K562 (cell line): ENCODE measurements at regions not wholly inside any gene's neighbourhood (a gene's known extent, or its start where the extent isn't known, plus 50 kb on each side); places are given as distances from the start of the nearest gene placed in this dataset.

ENCODE experiments used
- ATAC-seq: fragments of 200-7000 bp; cut with Tn5 transposase; 3 replicates; pipeline ENCODE4 v1.9.1; 2020; ENCODE audit warnings: moderate library complexity
- BruUV-seq: library from RNA; stranded (reverse); fragments of 400-500 nt; replicated peaks from 2 replicates; lab custom pipeline; 2021; lab: Mats Ljungman, UMichigan
- CTCF ChIA-PET: fragments of 300-600 bp; formaldehyde crosslinking; extraction: SDS; loops from one replicate; lab custom pipeline; 2021; ENCODE audit warnings: low intra/inter-chr PET ratio; lab: Yijun Ruan, JAX
- POLR2A ChIA-PET: fragments of 300-600, 350-650 bp; sonication (Branson Sonifier 250); formaldehyde crosslinking; extraction: SDS; loops from one replicate; lab custom pipeline; 2021; ENCODE audit warnings: antibody characterized with exemption, inconsistent platforms; lab: Yijun Ruan, JAX
- DNase-seq, 4 experiments: peaks; one replicate each; pipeline versions ENCODE4 v3.0.0 to v3.0.0-alpha.2; 2011 to 2018; ENCODE audit warnings: low spot score in 3 of 4, mixed read lengths in 3 of 4; ENCODE audit errors: extremely low read depth in 1 of 4
- FAIRE-seq: peaks from 2 replicates; lab custom pipeline; 2011; peaks lifted over from hg19 to GRCh38; lab: Jason Lieb, UNC
- H2AFZ ChIP-seq: 2 replicates; pipeline ENCODE4 v1.6.0; 2011; ENCODE audit warnings: low read depth, low read length, control low read depth, inconsistent platforms
- H3K27ac ChIP-seq: fragments of 200-600 bp; 3 replicates; pipeline ENCODE4 v1.8.0; 2011; ENCODE audit warnings: low read depth, mild to moderate bottlenecking, control low read depth, inconsistent platforms, low read length, moderate library complexity, mixed read lengths; ENCODE audit errors: extremely low read depth
- H3K27me3 ChIP-seq, 2 experiments: fragments of 300-600 bp in 1 of 2; 2 replicates in 1 of 2; 3 replicates in 1 of 2; pipeline versions ENCODE4 v1.6.0 to v1.8.0; 2011; ENCODE audit warnings: inconsistent platforms in 2 of 2, low read length in 2 of 2, mild to moderate bottlenecking in 1 of 2, mixed read lengths in 1 of 2, moderate library complexity in 1 of 2; ENCODE audit not compliant: control insufficient read depth in 2 of 2, insufficient read depth in 2 of 2
- H3K36me3 ChIP-seq: fragments of 300-600 bp; 3 replicates; pipeline ENCODE4 v1.8.0; 2011; ENCODE audit warnings: mild to moderate bottlenecking, low read length, inconsistent platforms; ENCODE audit not compliant: control insufficient read depth, insufficient read depth
- H3K4me1 ChIP-seq, 2 experiments: fragments of 200-600 bp in 1 of 2; replicated peaks in 1 of 2; 2 replicates in 1 of 2; 3 replicates in 1 of 2; pipeline versions ENCODE4 v1.5.1 to v1.8.0; 2011; ENCODE audit warnings: inconsistent platforms in 2 of 2, low read length in 2 of 2, mild to moderate bottlenecking in 1 of 2, mixed read lengths in 1 of 2, moderate library complexity in 1 of 2; ENCODE audit not compliant: control insufficient read depth in 2 of 2, insufficient read depth in 2 of 2
- H3K4me2 ChIP-seq: 2 replicates; pipeline ENCODE4 v1.6.1; 2011; ENCODE audit warnings: low read length, control low read depth, inconsistent platforms, mixed read lengths; ENCODE audit not compliant: insufficient read depth
- H3K4me3 ChIP-seq: fragments of 200-600 bp; sonication (generic), shearing (Covaris generic); 2 replicates; pipeline ENCODE4 v1.5.1; 2016; ENCODE audit warnings: control low read depth, inconsistent platforms
- H3K79me2 ChIP-seq: fragments of 200-600 bp; 3 replicates; pipeline ENCODE4 v1.8.0; 2011; ENCODE audit warnings: low read length, inconsistent platforms; ENCODE audit not compliant: control insufficient read depth, insufficient read depth
- H3K9ac ChIP-seq, 2 experiments: 2 replicates each; pipeline versions ENCODE4 v1.6.0 to v1.6.1; 2011; ENCODE audit warnings: low read depth in 2 of 2, low read length in 2 of 2, control low read depth in 1 of 2, inconsistent platforms in 1 of 2, mild to moderate bottlenecking in 1 of 2, mixed read lengths in 1 of 2; ENCODE audit not compliant: insufficient read depth in 1 of 2
- H3K9me1 ChIP-seq: one replicate; pipeline ENCODE4 v1.6.0; 2011; ENCODE audit warnings: inconsistent platforms, mild to moderate bottlenecking, low read length, moderate library complexity; ENCODE audit not compliant: control insufficient read depth, insufficient read depth
- H3K9me3 ChIP-seq: replicated peaks from 2 replicates; pipeline ENCODE4 v1.5.1; 2011; ENCODE audit warnings: low read depth, low read length, inconsistent platforms; ENCODE audit not compliant: control insufficient read depth, insufficient read depth
- H4K20me1 ChIP-seq: replicated peaks from 2 replicates; pipeline ENCODE4 v1.6.1; 2011; ENCODE audit warnings: low read length, inconsistent platforms, mixed read lengths; ENCODE audit not compliant: control insufficient read depth, insufficient read depth
- CBX3 ChIP-seq, 2 experiments: IDR thresholded peaks; 1 replicate in 1 of 2; 2 replicates in 1 of 2; pipeline ENCODE4 v1.6.1; 2012; ENCODE audit warnings: inconsistent platforms in 2 of 2, low read length in 2 of 2, borderline replicate concordance in 1 of 2, control low read depth in 1 of 2
- MCM2 ChIP-seq: fragments of 450-650 bp; IDR thresholded peaks from 2 replicates; pipeline ENCODE4 v1.6.1; 2017; ENCODE audit warnings: low read depth, mild to moderate bottlenecking
- MTF1 ChIP-seq: fragments of 250-450 bp; sonication (Bioruptor Pico); IDR thresholded peaks from 2 replicates; pipeline ENCODE4 v1.9.0; 2021; ENCODE audit warnings: moderate library complexity, mild to moderate bottlenecking, inconsistent platforms, borderline replicate concordance
- PRDM10 ChIP-seq: fragments of 450-650 bp; IDR thresholded peaks from 2 replicates; pipeline ENCODE4 v1.6.1; 2018; ENCODE audit not compliant: partially characterized antibody
- TCF15 ChIP-seq: fragments of 250-450 bp; sonication (Bioruptor Pico); IDR thresholded peaks from 2 replicates; pipeline ENCODE4 v1.8.0; 2022; ENCODE audit warnings: moderate library complexity, mild to moderate bottlenecking, inconsistent platforms
- TSHZ1 ChIP-seq: fragments of 250-450 bp; sonication (Bioruptor Pico); IDR thresholded peaks from 2 replicates; pipeline ENCODE4 v1.4.0; 2020; ENCODE audit warnings: mild to moderate bottlenecking, moderate library complexity
- ZNF12 ChIP-seq: sonication (generic); formaldehyde crosslinking; IDR thresholded peaks from 2 replicates; pipeline ENCODE4 v1.4.0; 2020; ENCODE audit warnings: mild to moderate bottlenecking, missing genetic modification reagents
- ZNF217 ChIP-seq: sonication (generic); formaldehyde crosslinking; IDR thresholded peaks from 2 replicates; pipeline ENCODE4 v1.8.0; 2022; ENCODE audit warnings: mild to moderate bottlenecking, missing genetic modification reagents
- ZNF354B ChIP-seq: fragments of 250-450 bp; sonication (Bioruptor Pico); IDR thresholded peaks from 2 replicates; pipeline ENCODE4 v1.4.0; 2020
- WGBS: fragments of 100-300 bp; shearing (Covaris generic); methylation state at CpG from one replicate; pipeline ENCODE4 v1.1.6; 2016; ENCODE audit warnings: low coverage, mixed read lengths; ENCODE audit not compliant: insufficient coverage; ENCODE audit errors: missing lambda C conversion rate; 5-methylcytosine and 5-hydroxymethylcytosine counted together
- in situ Hi-C: fragments of 300-500 bp; cut with MboI; formaldehyde crosslinking; loops from 4 replicates; pipeline ENCODE4 v1.15.0; 2018; ENCODE audit warnings: inconsistent platforms, mixed read lengths
- intact Hi-C: fragments of 100-400 bp; cut with micrococcal nuclease; formaldehyde crosslinking; loops from 2 replicates; pipeline ENCODE4 v1.14.2; 2022
- TF ChIP-seq, protein P1 (sequence below): fragments of 450-650 bp; formaldehyde crosslinking; IDR thresholded peaks from 2 replicates; pipeline ENCODE4 v1.4.0; 2020; ENCODE audit warnings: mild to moderate bottlenecking, moderate library complexity
- TF ChIP-seq, protein P2 (sequence below): sonication (generic); formaldehyde crosslinking; IDR thresholded peaks from 2 replicates; pipeline ENCODE4 v1.8.0; 2022; ENCODE audit warnings: mild to moderate bottlenecking, missing genetic modification reagents

DNA sequence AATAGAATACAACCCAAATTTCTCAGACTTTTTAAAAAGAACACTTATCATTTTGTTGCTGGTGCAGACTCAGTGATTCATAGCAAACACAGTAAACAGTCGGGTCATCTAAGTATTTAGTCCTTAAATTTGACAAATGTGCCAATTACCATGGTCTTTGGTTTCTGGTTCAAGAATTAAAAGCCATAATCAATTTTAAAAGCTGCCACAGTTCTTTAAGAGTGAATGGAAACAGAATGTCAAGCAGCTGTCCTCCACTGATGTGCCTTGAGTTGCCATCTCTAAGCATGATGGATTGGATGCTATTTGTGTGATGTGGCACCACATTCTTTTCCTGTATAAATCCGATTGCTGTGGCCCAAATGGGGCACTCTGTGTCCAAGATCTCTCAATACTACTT lies 67.2 kb upstream of the MLIP start:
- in situ Hi-C loops (no loop called here), intact Hi-C loops (no loop called here)
- Histone ChIP-seq H3K4me3 (no peak overlapping the region), H3K27ac (no peak overlapping the region), H3K9ac (no peak overlapping the region), H3K79me2 (no peaks in the 10 kb centered on the region), H3K4me2 (no peak overlapping the region), H3K9me3 (no peaks in the 10 kb centered on the region), H3K9me1 (no peaks in the 10 kb centered on the region), H3K4me1 (no peaks in the 10 kb centered on the region), H4K20me1 (no peaks in the 10 kb centered on the region), H3K27me3 (no peaks in the 10 kb centered on the region), H2AFZ (no peak overlapping the region), H3K36me3 (no peaks in the 10 kb centered on the region)
- 0% methylated on average over 2 of the region's 2 CpGs for WGBS
- TF ChIP-seq TSHZ1 (CRISPR knock-in tag) (no peak), MCM2 (no peak), MTF1 (CRISPR knock-in tag) (no peak), CBX3 (IDR thresholded peaks at IDR 0.05; ENCODE audit: borderline replicate concordance in 1 of 2, low read length in 2 of 2) (no peak), ZNF354B (no peak), ZNF12 (no peak), ZNF217 (no peak), TCF15 (CRISPR knock-in tag) (no peak), PRDM10 (no peak)
- TF ChIP-seq, protein P1, sequence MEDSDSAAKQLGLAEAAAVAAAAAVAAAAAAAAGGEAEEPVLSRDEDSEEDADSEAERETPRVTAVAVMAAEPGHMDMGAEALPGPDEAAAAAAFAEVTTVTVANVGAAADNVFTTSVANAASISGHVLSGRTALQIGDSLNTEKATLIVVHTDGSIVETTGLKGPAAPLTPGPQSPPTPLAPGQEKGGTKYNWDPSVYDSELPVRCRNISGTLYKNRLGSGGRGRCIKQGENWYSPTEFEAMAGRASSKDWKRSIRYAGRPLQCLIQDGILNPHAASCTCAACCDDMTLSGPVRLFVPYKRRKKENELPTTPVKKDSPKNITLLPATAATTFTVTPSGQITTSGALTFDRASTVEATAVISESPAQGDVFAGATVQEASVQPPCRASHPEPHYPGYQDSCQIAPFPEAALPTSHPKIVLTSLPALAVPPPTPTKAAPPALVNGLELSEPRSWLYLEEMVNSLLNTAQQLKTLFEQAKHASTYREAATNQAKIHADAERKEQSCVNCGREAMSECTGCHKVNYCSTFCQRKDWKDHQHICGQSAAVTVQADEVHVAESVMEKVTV (CRISPR knock-in tag) = no peak
- TF ChIP-seq, protein P2, sequence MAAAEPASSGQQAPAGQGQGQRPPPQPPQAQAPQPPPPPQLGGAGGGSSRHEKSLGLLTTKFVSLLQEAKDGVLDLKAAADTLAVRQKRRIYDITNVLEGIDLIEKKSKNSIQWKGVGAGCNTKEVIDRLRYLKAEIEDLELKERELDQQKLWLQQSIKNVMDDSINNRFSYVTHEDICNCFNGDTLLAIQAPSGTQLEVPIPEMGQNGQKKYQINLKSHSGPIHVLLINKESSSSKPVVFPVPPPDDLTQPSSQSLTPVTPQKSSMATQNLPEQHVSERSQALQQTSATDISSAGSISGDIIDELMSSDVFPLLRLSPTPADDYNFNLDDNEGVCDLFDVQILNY (CRISPR knock-in tag) = no peak
- no TSS peak for BruUV-seq
- POLR2A ChIA-PET = no interaction called here
- ATAC-seq (no peak), DNase-seq (no peak), FAIRE-seq (no peak)
- CTCF ChIA-PET = no interaction called here
